HEK293 (cell line): ENCODE measurements at regions not wholly inside any gene's neighbourhood (a gene's known extent, or its start where the extent isn't known, plus 50 kb on each side); places are given as distances from the start of the nearest gene placed in this dataset.
A peak's percentile ranks its signal among the peaks of the same experiment; 100 is the strongest.

Experiments
- CTCF ChIA-PET: fragments of 350-600 bp; formaldehyde crosslinking; extraction: SDS; loops from one replicate; lab custom pipeline; 2021; ENCODE audit warnings: antibody characterized with exemption; lab: Yijun Ruan, JAX
- POLR2A ChIA-PET: fragments of 300-600 bp; formaldehyde crosslinking; extraction: SDS; loops from one replicate; lab custom pipeline; 2020; ENCODE audit warnings: antibody characterized with exemption, inconsistent platforms; lab: Yijun Ruan, JAX
- H3K27ac ChIP-seq: fragments of 200-500 bp; sonication (Bioruptor generic); 2 replicates; pipeline ENCODE4 v1.5.1; 2014; ENCODE audit warnings: low read depth, low read length, control low read depth, inconsistent platforms; ENCODE audit errors: extremely low read depth
- H3K36me3 ChIP-seq, 2 experiments: fragments of 200-500 bp in 1 of 2; sonication (Bioruptor generic) in 1 of 2; 1 replicate in 1 of 2; 2 replicates in 1 of 2; pipeline ENCODE4 v1.5.1; 2014 to 2017; ENCODE audit warnings: inconsistent platforms in 2 of 2, low read length in 2 of 2; ENCODE audit not compliant: control insufficient read depth in 2 of 2, insufficient read depth in 1 of 2
- H3K4me1 ChIP-seq: fragments of 200-500 bp; sonication (Bioruptor generic); 2 replicates; pipeline ENCODE4 v1.5.1; 2014; ENCODE audit warnings: mild to moderate bottlenecking, low read length, inconsistent platforms; ENCODE audit not compliant: control insufficient read depth, insufficient read depth
- H3K4me3 ChIP-seq: 2 replicates; pipeline ENCODE4 v1.5.1; 2011; ENCODE audit warnings: low read depth, mild to moderate bottlenecking, control low read depth, low read length, moderate library complexity
- H3K9me3 ChIP-seq: fragments of 200-500 bp; sonication (Bioruptor generic); 2 replicates; pipeline ENCODE4 v1.5.1; 2014; ENCODE audit warnings: low read depth, low read length, inconsistent platforms; ENCODE audit not compliant: control insufficient read depth, insufficient read depth
- MZF1 ChIP-seq: fragments of 450-650 bp; formaldehyde crosslinking; IDR thresholded peaks from 2 replicates; pipeline ENCODE4 v1.5.1; 2017; ENCODE audit warnings: missing biosample characterization, missing genetic modification characterization, borderline replicate concordance
- REPIN1 ChIP-seq: fragments of 450-650 bp; formaldehyde crosslinking; IDR thresholded peaks from 2 replicates; pipeline ENCODE4 v1.5.1; 2017; ENCODE audit warnings: missing biosample characterization, missing genetic modification characterization, low read depth
- SP7 ChIP-seq: fragments of 450-650 bp; formaldehyde crosslinking; IDR thresholded peaks from 2 replicates; pipeline ENCODE4 v1.5.1; 2016; ENCODE audit warnings: missing biosample characterization, missing genetic modification characterization
- ZNF19 ChIP-seq: fragments of 450-650 bp; formaldehyde crosslinking; IDR thresholded peaks from 2 replicates; pipeline ENCODE4; 2016; ENCODE audit warnings: missing biosample characterization, missing genetic modification characterization, low read depth
- ZNF221 ChIP-seq: fragments of 450-650 bp; formaldehyde crosslinking; IDR thresholded peaks from 2 replicates; pipeline ENCODE4 v1.5.1; 2017; ENCODE audit warnings: missing biosample characterization, missing genetic modification characterization, borderline replicate concordance
- ZNF23 ChIP-seq: fragments of 450-650 bp; formaldehyde crosslinking; IDR thresholded peaks from 2 replicates; pipeline ENCODE4 v1.5.1; 2016; ENCODE audit warnings: missing biosample characterization, missing genetic modification characterization, borderline replicate concordance
- ZNF366 ChIP-seq: fragments of 450-650 bp; formaldehyde crosslinking; conservative IDR thresholded peaks from 2 replicates; pipeline ENCODE4 v1.5.1; 2016; ENCODE audit warnings: missing biosample characterization, missing genetic modification characterization
- ZNF391 ChIP-seq: fragments of 450-650 bp; formaldehyde crosslinking; IDR thresholded peaks from 2 replicates; pipeline ENCODE4 v1.5.1; 2016; ENCODE audit warnings: low read depth, missing biosample characterization, missing genetic modification characterization, borderline replicate concordance
- ZNF510 ChIP-seq: fragments of 450-650 bp; formaldehyde crosslinking; IDR thresholded peaks from 2 replicates; pipeline ENCODE4 v1.5.1; 2018; ENCODE audit warnings: mild to moderate bottlenecking, missing genetic modification characterization, missing biosample characterization; ENCODE audit not compliant: insufficient replicate concordance
- ZNF596 ChIP-seq: fragments of 450-650 bp; IDR thresholded peaks from 2 replicates; pipeline ENCODE4 v1.5.0; 2018; ENCODE audit warnings: missing biosample characterization, mild to moderate bottlenecking, missing genetic modification characterization, moderate library complexity
- ZSCAN30 ChIP-seq: fragments of 450-650 bp; IDR thresholded peaks from 2 replicates; pipeline ENCODE4 v1.5.1; 2018; ENCODE audit warnings: missing biosample characterization, mild to moderate bottlenecking, missing genetic modification characterization, moderate library complexity
- TF ChIP-seq, protein P1 (sequence below): fragments of 450-650 bp; formaldehyde crosslinking; conservative IDR thresholded peaks from 2 replicates; pipeline ENCODE4 v1.5.1; 2016; ENCODE audit warnings: low read depth, missing biosample characterization, missing genetic modification characterization
- TF ChIP-seq, protein P2 (sequence below): fragments of 450-650 bp; formaldehyde crosslinking; IDR thresholded peaks from 2 replicates; pipeline ENCODE4 v1.5.1; 2017; ENCODE audit warnings: missing biosample characterization, missing genetic modification characterization
- TF ChIP-seq, protein P3 (sequence below): fragments of 450-650 bp; formaldehyde crosslinking; IDR thresholded peaks from 2 replicates; pipeline ENCODE4 v1.5.1; 2017; ENCODE audit warnings: missing biosample characterization, missing genetic modification characterization
- TF ChIP-seq, protein P4 (sequence below): fragments of 450-650 bp; formaldehyde crosslinking; IDR thresholded peaks from 2 replicates; pipeline ENCODE4 v1.5.1; 2017; ENCODE audit warnings: missing biosample characterization, mild to moderate bottlenecking, missing genetic modification characterization, moderate library complexity
- TF ChIP-seq, protein P5 (sequence below): fragments of 450-650 bp; IDR thresholded peaks from 2 replicates; pipeline ENCODE4 v1.5.1; 2018; ENCODE audit warnings: missing biosample characterization, mild to moderate bottlenecking, missing genetic modification characterization
- TF ChIP-seq, protein P6 (sequence below): fragments of 450-650 bp; formaldehyde crosslinking; IDR thresholded peaks from 2 replicates; pipeline ENCODE4 v1.5.1; 2016; ENCODE audit warnings: missing biosample characterization, missing genetic modification characterization

DNA sequence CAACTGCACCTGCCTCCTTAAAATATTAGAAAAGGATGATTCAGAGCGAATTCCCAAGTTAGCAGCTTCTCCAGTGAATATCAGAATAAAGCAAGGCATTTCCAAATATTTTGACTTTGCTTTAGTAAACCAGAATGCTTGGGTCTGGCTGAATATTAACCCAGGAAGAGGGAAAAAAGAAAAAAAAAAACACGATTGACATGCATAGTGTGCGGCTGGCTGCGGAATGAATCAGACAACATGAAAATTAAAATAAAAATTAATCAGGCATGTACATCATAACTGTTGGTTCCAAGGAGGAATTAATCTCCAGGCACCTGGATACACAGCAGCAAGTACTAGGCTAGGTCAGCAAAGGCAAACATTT lies 105.8 kb upstream of the NCKAP5 start:
- H3K4me1 ChIP-seq = peaks cover 15% of the 10 kb centered on the region
- TF ChIP-seq ZNF221 (tag by site-specific recombination) = no peak
- H3K4me3 ChIP-seq = no peak overlapping the region
- no peaks in the 10 kb centered on the region for H3K9me3 ChIP-seq
- H3K27ac ChIP-seq = peak overlapping the region; percentile 48; the same call in 1 of the 2 replicates
- H3K36me3 ChIP-seq = no peaks in the 10 kb centered on the region
- CTCF ChIA-PET = interaction anchor here (0.8 kb wide), 1 partner anchor 144 kb away, joined by 3 read pairs; no protein-coding TSS in a partner anchor
- POLR2A ChIA-PET = no interaction called here

DNA sequence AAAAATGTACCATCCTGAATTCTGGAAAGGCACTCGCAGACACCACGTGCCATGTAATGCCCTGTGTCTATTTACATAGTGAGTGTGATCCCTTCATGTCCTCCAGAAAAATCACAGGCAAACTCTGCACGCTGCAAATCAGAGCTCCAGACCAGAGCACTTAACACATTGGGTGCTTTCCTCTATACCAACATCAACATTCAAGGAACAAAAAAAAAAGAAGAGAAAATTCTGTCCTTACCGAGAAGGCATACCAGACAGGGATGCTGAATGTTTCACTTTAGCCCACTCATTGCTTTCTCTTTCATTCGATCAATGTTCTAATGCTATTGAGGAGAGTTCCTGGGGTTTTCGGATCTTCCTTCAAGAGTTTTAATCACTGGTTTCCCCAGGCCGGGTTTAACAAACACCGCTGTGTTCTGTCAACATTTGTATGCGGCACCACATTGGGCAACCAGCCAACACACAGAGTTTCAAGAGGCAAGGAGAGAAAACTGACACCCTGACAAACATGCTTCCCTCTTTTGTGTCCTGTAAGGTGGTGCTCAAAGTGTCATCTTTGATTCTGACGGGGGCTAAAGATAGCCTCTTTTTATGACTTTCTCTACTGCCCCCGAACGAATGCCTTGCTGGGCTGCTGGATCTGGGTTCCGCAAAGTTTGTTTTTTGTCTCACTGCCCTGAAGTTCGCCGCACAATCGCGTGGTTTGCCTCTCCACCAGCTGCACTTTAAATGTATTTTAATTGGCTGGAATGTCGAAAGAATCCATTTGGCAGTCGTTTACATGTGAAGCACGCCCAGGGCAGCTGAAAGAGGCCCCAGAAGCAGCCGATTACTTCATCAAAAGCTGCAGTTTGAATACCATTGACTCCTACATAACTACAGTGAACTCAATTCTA lies 106.4 kb upstream of the NCKAP5 start:
- Histone ChIP-seq H3K9me3 (no peaks in the 10 kb centered on the region), H3K4me1 (peaks cover 15% of the 10 kb centered on the region), H3K4me3 (peak overlapping the region; percentile 13), H3K27ac (peak overlapping the region; percentile 48), H3K36me3 (no peaks in the 10 kb centered on the region)
- ChIA-PET POLR2A (interaction anchor here (0.7 kb wide), 1 partner anchor 95 kb away, joined by 4 read pairs; no protein-coding TSS in a partner anchor), CTCF (no interaction called here)
- TF ChIP-seq ZNF366 (tag by site-specific recombination) (peak; percentile 80), MZF1 (tag by site-specific recombination) (0 out of 2 replicates have a peak, but pooled peaks have one; percentile 50), ZSCAN30 (tag by site-specific recombination) (no peak), ZNF510 (no peak), ZNF23 (no peak), SP7 (tag by site-specific recombination) (peak; percentile 89), ZNF596 (no peak), ZNF19 (tag by site-specific recombination) (no peak), ZNF391 (tag by site-specific recombination) (no peak), REPIN1 (tag by site-specific recombination) (no peak)
- TF ChIP-seq, protein P1, sequence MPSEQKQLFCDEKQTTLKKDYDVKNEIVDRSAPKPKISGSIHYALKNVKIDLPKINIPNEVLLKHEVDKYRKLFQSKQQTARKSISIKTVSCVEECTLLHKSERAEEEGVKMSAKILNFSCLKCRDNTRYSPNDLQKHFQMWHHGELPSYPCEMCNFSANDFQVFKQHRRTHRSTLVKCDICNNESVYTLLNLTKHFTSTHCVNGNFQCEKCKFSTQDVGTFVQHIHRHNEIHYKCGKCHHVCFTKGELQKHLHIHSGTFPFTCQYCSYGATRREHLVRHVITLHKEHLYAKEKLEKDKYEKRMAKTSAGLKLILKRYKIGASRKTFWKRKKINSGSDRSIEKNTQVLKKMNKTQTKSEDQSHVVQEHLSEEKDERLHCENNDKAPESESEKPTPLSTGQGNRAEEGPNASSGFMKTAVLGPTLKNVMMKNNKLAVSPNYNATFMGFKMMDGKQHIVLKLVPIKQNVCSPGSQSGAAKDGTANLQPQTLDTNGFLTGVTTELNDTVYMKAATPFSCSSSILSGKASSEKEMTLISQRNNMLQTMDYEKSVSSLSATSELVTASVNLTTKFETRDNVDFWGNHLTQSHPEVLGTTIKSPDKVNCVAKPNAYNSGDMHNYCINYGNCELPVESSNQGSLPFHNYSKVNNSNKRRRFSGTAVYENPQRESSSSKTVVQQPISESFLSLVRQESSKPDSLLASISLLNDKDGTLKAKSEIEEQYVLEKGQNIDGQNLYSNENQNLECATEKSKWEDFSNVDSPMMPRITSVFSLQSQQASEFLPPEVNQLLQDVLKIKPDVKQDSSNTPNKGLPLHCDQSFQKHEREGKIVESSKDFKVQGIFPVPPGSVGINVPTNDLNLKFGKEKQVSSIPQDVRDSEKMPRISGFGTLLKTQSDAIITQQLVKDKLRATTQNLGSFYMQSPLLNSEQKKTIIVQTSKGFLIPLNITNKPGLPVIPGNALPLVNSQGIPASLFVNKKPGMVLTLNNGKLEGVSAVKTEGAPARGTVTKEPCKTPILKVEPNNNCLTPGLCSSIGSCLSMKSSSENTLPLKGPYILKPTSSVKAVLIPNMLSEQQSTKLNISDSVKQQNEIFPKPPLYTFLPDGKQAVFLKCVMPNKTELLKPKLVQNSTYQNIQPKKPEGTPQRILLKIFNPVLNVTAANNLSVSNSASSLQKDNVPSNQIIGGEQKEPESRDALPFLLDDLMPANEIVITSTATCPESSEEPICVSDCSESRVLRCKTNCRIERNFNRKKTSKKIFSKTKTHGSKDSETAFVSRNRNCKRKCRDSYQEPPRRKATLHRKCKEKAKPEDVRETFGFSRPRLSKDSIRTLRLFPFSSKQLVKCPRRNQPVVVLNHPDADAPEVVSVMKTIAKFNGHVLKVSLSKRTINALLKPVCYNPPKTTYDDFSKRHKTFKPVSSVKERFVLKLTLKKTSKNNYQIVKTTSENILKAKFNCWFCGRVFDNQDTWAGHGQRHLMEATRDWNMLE (tag by site-specific recombination) = no peak
- TF ChIP-seq, protein P2, sequence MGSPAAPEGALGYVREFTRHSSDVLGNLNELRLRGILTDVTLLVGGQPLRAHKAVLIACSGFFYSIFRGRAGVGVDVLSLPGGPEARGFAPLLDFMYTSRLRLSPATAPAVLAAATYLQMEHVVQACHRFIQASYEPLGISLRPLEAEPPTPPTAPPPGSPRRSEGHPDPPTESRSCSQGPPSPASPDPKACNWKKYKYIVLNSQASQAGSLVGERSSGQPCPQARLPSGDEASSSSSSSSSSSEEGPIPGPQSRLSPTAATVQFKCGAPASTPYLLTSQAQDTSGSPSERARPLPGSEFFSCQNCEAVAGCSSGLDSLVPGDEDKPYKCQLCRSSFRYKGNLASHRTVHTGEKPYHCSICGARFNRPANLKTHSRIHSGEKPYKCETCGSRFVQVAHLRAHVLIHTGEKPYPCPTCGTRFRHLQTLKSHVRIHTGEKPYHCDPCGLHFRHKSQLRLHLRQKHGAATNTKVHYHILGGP (tag by site-specific recombination) = no peak
- TF ChIP-seq, protein P3, sequence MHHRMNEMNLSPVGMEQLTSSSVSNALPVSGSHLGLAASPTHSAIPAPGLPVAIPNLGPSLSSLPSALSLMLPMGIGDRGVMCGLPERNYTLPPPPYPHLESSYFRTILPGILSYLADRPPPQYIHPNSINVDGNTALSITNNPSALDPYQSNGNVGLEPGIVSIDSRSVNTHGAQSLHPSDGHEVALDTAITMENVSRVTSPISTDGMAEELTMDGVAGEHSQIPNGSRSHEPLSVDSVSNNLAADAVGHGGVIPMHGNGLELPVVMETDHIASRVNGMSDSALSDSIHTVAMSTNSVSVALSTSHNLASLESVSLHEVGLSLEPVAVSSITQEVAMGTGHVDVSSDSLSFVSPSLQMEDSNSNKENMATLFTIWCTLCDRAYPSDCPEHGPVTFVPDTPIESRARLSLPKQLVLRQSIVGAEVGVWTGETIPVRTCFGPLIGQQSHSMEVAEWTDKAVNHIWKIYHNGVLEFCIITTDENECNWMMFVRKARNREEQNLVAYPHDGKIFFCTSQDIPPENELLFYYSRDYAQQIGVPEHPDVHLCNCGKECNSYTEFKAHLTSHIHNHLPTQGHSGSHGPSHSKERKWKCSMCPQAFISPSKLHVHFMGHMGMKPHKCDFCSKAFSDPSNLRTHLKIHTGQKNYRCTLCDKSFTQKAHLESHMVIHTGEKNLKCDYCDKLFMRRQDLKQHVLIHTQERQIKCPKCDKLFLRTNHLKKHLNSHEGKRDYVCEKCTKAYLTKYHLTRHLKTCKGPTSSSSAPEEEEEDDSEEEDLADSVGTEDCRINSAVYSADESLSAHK (tag by site-specific recombination) = peak; percentile 25; the same call in 1 of the 2 replicates
- TF ChIP-seq, protein P4, sequence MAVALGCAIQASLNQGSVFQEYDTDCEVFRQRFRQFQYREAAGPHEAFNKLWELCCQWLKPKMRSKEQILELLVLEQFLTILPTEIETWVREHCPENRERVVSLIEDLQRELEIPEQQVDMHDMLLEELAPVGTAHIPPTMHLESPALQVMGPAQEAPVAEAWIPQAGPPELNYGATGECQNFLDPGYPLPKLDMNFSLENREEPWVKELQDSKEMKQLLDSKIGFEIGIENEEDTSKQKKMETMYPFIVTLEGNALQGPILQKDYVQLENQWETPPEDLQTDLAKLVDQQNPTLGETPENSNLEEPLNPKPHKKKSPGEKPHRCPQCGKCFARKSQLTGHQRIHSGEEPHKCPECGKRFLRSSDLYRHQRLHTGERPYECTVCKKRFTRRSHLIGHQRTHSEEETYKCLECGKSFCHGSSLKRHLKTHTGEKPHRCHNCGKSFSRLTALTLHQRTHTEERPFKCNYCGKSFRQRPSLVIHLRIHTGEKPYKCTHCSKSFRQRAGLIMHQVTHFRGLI = peak; percentile 45; the same call in 1 of the 2 replicates
- TF ChIP-seq, protein P5, sequence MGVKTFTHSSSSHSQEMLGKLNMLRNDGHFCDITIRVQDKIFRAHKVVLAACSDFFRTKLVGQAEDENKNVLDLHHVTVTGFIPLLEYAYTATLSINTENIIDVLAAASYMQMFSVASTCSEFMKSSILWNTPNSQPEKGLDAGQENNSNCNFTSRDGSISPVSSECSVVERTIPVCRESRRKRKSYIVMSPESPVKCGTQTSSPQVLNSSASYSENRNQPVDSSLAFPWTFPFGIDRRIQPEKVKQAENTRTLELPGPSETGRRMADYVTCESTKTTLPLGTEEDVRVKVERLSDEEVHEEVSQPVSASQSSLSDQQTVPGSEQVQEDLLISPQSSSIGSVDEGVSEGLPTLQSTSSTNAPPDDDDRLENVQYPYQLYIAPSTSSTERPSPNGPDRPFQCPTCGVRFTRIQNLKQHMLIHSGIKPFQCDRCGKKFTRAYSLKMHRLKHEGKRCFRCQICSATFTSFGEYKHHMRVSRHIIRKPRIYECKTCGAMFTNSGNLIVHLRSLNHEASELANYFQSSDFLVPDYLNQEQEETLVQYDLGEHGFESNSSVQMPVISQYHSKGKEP (tag by site-specific recombination) = 0 out of 2 replicates have a peak, but pooled peaks have one; percentile 13
- TF ChIP-seq, protein P6, sequence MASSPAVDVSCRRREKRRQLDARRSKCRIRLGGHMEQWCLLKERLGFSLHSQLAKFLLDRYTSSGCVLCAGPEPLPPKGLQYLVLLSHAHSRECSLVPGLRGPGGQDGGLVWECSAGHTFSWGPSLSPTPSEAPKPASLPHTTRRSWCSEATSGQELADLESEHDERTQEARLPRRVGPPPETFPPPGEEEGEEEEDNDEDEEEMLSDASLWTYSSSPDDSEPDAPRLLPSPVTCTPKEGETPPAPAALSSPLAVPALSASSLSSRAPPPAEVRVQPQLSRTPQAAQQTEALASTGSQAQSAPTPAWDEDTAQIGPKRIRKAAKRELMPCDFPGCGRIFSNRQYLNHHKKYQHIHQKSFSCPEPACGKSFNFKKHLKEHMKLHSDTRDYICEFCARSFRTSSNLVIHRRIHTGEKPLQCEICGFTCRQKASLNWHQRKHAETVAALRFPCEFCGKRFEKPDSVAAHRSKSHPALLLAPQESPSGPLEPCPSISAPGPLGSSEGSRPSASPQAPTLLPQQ (tag by site-specific recombination) = 0 out of 2 replicates have a peak, but pooled peaks have one; percentile 35
